Heart right ventricle (tissue), 16 donors: ENCODE measurements at regions not wholly inside any gene's neighbourhood (a gene's known extent, or its start where the extent isn't known, plus 50 kb on each side); places are given as distances from the start of the nearest gene placed in this dataset.

Experiments
- ATAC-seq, 8 donors: fragments of 200-7000 bp; cut with Tn5 transposase; one replicate each; pipeline ENCODE4 v1.9.1; 2020; ENCODE audit warnings: mild to moderate bottlenecking in 8 of 8, moderate library complexity in 8 of 8, moderate number of reproducible peaks in 1 of 8
- DNase-seq, 2 donors: peaks; one replicate each; pipeline ENCODE4 v3.0.0-alpha.2; 2020
- H3K27ac ChIP-seq, 10 donors: fragments of 200-600 bp; sonication (generic) in 2 of 10; one replicate each; pipeline versions ENCODE4 v1.5.0 to v1.8.0; 2020 to 2022; ENCODE audit warnings: mild to moderate bottlenecking in 3 of 10
- H3K27me3 ChIP-seq, 7 donors: fragments of 200-600 bp; one replicate each; pipeline ENCODE4 v1.8.0; 2021 to 2022; ENCODE audit warnings: mild to moderate bottlenecking in 2 of 7
- H3K36me3 ChIP-seq, 9 donors: fragments of 200-600 bp; sonication (generic) in 1 of 9; one replicate each; pipeline versions ENCODE4 v1.5.0 to v1.8.0; 2020 to 2022; ENCODE audit warnings: mild to moderate bottlenecking in 2 of 9
- H3K4me1 ChIP-seq, 9 donors: fragments of 200-600 bp; sonication (generic) in 1 of 9; one replicate each; pipeline versions ENCODE4 v1.5.0 to v1.8.0; 2020 to 2022; ENCODE audit warnings: mild to moderate bottlenecking in 4 of 9
- H3K4me3 ChIP-seq, 10 donors: fragments of 200-600 bp; sonication (generic) in 2 of 10; one replicate each; pipeline versions ENCODE4 v1.5.0 to v1.8.0; 2020 to 2022; ENCODE audit warnings: mild to moderate bottlenecking in 7 of 10, moderate library complexity in 2 of 10
- H3K9me3 ChIP-seq, 11 donors: fragments of 200-600 bp in 10 of 11; sonication (generic) in 2 of 11; one replicate each; pipeline versions ENCODE4 v1.5.0 to v1.8.0; 2013 to 2022; ENCODE audit warnings: mild to moderate bottlenecking in 2 of 11, control low read depth in 1 of 11, moderate library complexity in 1 of 11
- WGBS, 2 donors: extraction: QIAGEN DNeasy Blood & Tissue Kit; methylation state at CpG; one replicate each; pipeline ENCODE4 v1.1.7; 2013; ENCODE audit warnings: inconsistent platforms in 1 of 2; 5-methylcytosine and 5-hydroxymethylcytosine counted together
- intact Hi-C, 10 donors: fragments of 100-400 bp; cut with DNase I; formaldehyde crosslinking; loops; one replicate each; pipeline versions ENCODE4 v1.11.1 to v1.14.2; 2022
- TF ChIP-seq, protein P1 (sequence below), 9 donors: fragments of 200-600 bp; sonication (generic) in 2 of 9; IDR thresholded peaks; one replicate each; pipeline versions ENCODE4 v1.5.0 to v1.8.0; 2021 to 2022; ENCODE audit warnings: antibody characterized with exemption in 9 of 9, mild to moderate bottlenecking in 5 of 9, moderate library complexity in 1 of 9
- donor health status: Arrhythmogenic right ventricular cardiomyopathy.
- donor health status: ischemic (EF 13 %, LVEDD 7.1; RV severe dilation, severe dysfunction).
- donor health status: healthy with polysubstance abuse.
- donor health status: DM: no; HTN: yes; CAD: no.
- donor health status: DM: no; HTN: no; CAD: no.
- donor health status: ischemic (EF 25% LVEDD 6.9; RV normal size, moderate dysfunction).
- donor health status: ischemic (EF 25% LVEDD 5.7; RV mildly dilated, moderate dysfunction).
- donor health status: healthy.
- donor health status: DM: yes; HTN: yes; CAD: no.
- donor health status: Ischemic cardiomyopathy.
- donor health status: ischemic (EF 35%, LVEDD 5.7; RV mildly dilated, moderate dysfunction).
- donor health status: nonischemic (EF 11% LVEDD 7.7; RV severe dilation, severe dysfunction).
- donor health status: DM: yes; HTN: yes; CAD: no.
- donor health status: PGD.
- donor health status: ischemic (EF 29% LVEDD 5.4; RV normal size, mild dysfunction).
- donor health status: nonischemic (EF 23%, LVEDD 6.1; RV moderate dilation, normal function).

GRCh38 chr3:74269689-74270088 lies 344.8 kb downstream of the CNTN3 start:
- H3K9me3 ChIP-seq, result no peaks in the 10 kb centered on the region
- no peaks in the 10 kb centered on the region for H3K36me3 ChIP-seq
- TF ChIP-seq, protein P1, sequence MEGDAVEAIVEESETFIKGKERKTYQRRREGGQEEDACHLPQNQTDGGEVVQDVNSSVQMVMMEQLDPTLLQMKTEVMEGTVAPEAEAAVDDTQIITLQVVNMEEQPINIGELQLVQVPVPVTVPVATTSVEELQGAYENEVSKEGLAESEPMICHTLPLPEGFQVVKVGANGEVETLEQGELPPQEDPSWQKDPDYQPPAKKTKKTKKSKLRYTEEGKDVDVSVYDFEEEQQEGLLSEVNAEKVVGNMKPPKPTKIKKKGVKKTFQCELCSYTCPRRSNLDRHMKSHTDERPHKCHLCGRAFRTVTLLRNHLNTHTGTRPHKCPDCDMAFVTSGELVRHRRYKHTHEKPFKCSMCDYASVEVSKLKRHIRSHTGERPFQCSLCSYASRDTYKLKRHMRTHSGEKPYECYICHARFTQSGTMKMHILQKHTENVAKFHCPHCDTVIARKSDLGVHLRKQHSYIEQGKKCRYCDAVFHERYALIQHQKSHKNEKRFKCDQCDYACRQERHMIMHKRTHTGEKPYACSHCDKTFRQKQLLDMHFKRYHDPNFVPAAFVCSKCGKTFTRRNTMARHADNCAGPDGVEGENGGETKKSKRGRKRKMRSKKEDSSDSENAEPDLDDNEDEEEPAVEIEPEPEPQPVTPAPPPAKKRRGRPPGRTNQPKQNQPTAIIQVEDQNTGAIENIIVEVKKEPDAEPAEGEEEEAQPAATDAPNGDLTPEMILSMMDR (IDR thresholded peaks at IDR 0.05), result no peak
- no peak overlapping the region for H3K27ac ChIP-seq
- ATAC-seq (no peak), DNase-seq (no peak)
- intact Hi-C loops, result loop anchor here in 4 of 10 donors (5.0 to 10.0 kb wide), 4 partner anchors 365 to 903 kb away; no protein-coding TSS in a partner anchor
- H3K4me3 ChIP-seq, result no peak overlapping the region
- H3K27me3 ChIP-seq, result no peaks in the 10 kb centered on the region
- H3K4me1 ChIP-seq, result no peaks in the 10 kb centered on the region

- intact Hi-C loops, result loop anchor here in 4 of 10 donors (5.0 to 10.0 kb wide), 4 partner anchors 366 to 904 kb away; no protein-coding TSS in a partner anchor
- Histone ChIP-seq H3K27ac (no peak overlapping the region), H3K4me1 (no peaks in the 10 kb centered on the region), H3K4me3 (no peak overlapping the region), H3K9me3 (no peaks in the 10 kb centered on the region), H3K27me3 (no peaks in the 10 kb centered on the region), H3K36me3 (no peaks in the 10 kb centered on the region)
- 62 to 64% methylated on average over 2 of the region's 2 CpGs for WGBS, 2 donors
- ATAC-seq (no peak), DNase-seq (no peak)
- TF ChIP-seq, protein P1 (IDR thresholded peaks at IDR 0.05), result no peak
Observed at GRCh38 chr3:74268753-74269152, 345.7 kb downstream of the CNTN3 start.

GRCh38 chr3:74267588-74268184 lies 346.8 kb downstream of the CNTN3 start:
- TF ChIP-seq, protein P1 (IDR thresholded peaks at IDR 0.05), result peak; percentile 56 to 81 (median 72)
- ATAC-seq (peak in 1 of 8 donors; percentile 23), DNase-seq (peak in 1 of 2 donors; percentile 15)
- WGBS, 2 donors, result 33 to 34% methylated on average over 13 of the region's 13 CpGs
- Histone ChIP-seq H3K9me3 (no peaks in the 10 kb centered on the region), H3K27me3 (no peaks in the 10 kb centered on the region), H3K27ac (no peak overlapping the region), H3K4me3 (no peak overlapping the region), H3K4me1 (no peaks in the 10 kb centered on the region), H3K36me3 (no peaks in the 10 kb centered on the region)
- intact Hi-C loops, result loop anchor here in 4 of 10 donors (5.0 to 10.0 kb wide), 4 partner anchors 367 to 905 kb away; no protein-coding TSS in a partner anchor

GRCh38 chr3:74267131-74267530 lies 347.3 kb downstream of the CNTN3 start:
- Histone ChIP-seq H3K27ac (no peak overlapping the region), H3K36me3 (no peaks in the 10 kb centered on the region), H3K4me1 (no peaks in the 10 kb centered on the region), H3K4me3 (no peak overlapping the region), H3K27me3 (no peaks in the 10 kb centered on the region), H3K9me3 (no peaks in the 10 kb centered on the region)
- ATAC-seq (no peak), DNase-seq (no peak)
- intact Hi-C loops, result loop anchor here in 4 of 10 donors (5.0 to 10.0 kb wide), 4 partner anchors 368 to 905 kb away; no protein-coding TSS in a partner anchor
- WGBS, 2 donors, result 56 to 69% methylated on average over 5 of the region's 5 CpGs
- TF ChIP-seq, protein P1 (IDR thresholded peaks at IDR 0.05), result no peak
